GM12878 (cell line): ENCODE measurements at regions not wholly inside any gene's neighbourhood (a gene's known extent, or its start where the extent isn't known, plus 50 kb on each side); places are given as distances from the start of the nearest gene placed in this dataset.

Experiments used
- ATAC-seq: fragments of 200-7000 bp; cut with Tn5 transposase; 3 replicates; pipeline ENCODE4 v1.9.1; 2020; ENCODE audit warnings: mild to moderate bottlenecking, moderate library complexity
- BruUV-seq: library from RNA; stranded (reverse); fragments of 400-500 nt; replicated peaks from 2 replicates; lab custom pipeline; 2021; lab: Mats Ljungman, UMichigan
- CTCF ChIA-PET: fragments of 300-600 bp; sonication (Branson Sonifier 250); formaldehyde crosslinking; extraction: SDS; loops from one replicate; lab custom pipeline; 2021; ENCODE audit warnings: inconsistent platforms; lab: Yijun Ruan, JAX
- POLR2A ChIA-PET: fragments of 350-600 bp; formaldehyde crosslinking; extraction: SDS; loops from one replicate; lab custom pipeline; 2021; ENCODE audit warnings: inconsistent platforms; lab: Charles Lee
- RAD21 ChIA-PET: fragments of 300-600 bp; sonication (Branson Sonifier 250); formaldehyde crosslinking; loops from one replicate; lab custom pipeline; 2023; ENCODE audit warnings: antibody characterized with exemption; ENCODE audit not compliant: unreplicated experiment; lab: Charles Lee
- SMC1A ChIA-PET: fragments of 300-600 bp; sonication (Branson Sonifier 250); formaldehyde crosslinking; loops from one replicate; lab custom pipeline; 2023; ENCODE audit not compliant: unreplicated experiment, uncharacterized antibody; lab: Charles Lee
- DNase-seq: peaks from one replicate; pipeline ENCODE4 v3.0.0-alpha.2; 2011; ENCODE audit warnings: low read depth, low spot score
- FAIRE-seq: peaks from 3 replicates; lab custom pipeline; 2011; peaks lifted over from hg19 to GRCh38; lab: Jason Lieb, UNC
- H2AFZ ChIP-seq: 2 replicates; pipeline ENCODE4 v1.6.0; 2011; ENCODE audit warnings: low read depth, low read length, control low read depth; ENCODE audit not compliant: control insufficient read depth
- H3K27ac ChIP-seq: 2 replicates; pipeline ENCODE4 v1.5.1; 2011; ENCODE audit warnings: control low read depth; ENCODE audit not compliant: control insufficient read depth, insufficient read depth
- H3K27me3 ChIP-seq, 2 experiments: replicated peaks in 1 of 2; 2 replicates each; pipeline versions ENCODE4 v1.6.0 to v1.6.1; 2011; ENCODE audit warnings: low read length in 1 of 2; ENCODE audit not compliant: control insufficient read depth in 2 of 2, insufficient read depth in 2 of 2
- H3K36me3 ChIP-seq, 2 experiments: 2 replicates each; pipeline ENCODE4 v1.5.1; 2011; ENCODE audit warnings: low read length in 1 of 2; ENCODE audit not compliant: control insufficient read depth in 2 of 2, insufficient read depth in 2 of 2
- H3K4me1 ChIP-seq: 2 replicates; pipeline ENCODE4 v1.6.1; 2011; ENCODE audit warnings: mild to moderate bottlenecking, low read length, moderate library complexity, mixed read lengths; ENCODE audit not compliant: control insufficient read depth, insufficient read depth
- H3K4me2 ChIP-seq: 2 replicates; pipeline ENCODE4 v1.6.0; 2011; ENCODE audit warnings: control low read depth; ENCODE audit not compliant: control insufficient read depth, insufficient read depth
- H3K4me3 ChIP-seq: fragments of 200-600 bp; sonication (generic); 2 replicates; pipeline ENCODE4 v1.5.1; 2016
- H3K79me2 ChIP-seq: 2 replicates; pipeline ENCODE4 v1.6.0; 2011; ENCODE audit warnings: low read length; ENCODE audit not compliant: control insufficient read depth, insufficient read depth
- H3K9ac ChIP-seq: 2 replicates; pipeline ENCODE4 v1.8.0; 2011; ENCODE audit warnings: low read length, control low read depth, mixed read lengths; ENCODE audit not compliant: control insufficient read depth, insufficient read depth
- H3K9me3 ChIP-seq: replicated peaks from 3 replicates; pipeline ENCODE4 v1.5.1; 2011; ENCODE audit warnings: mild to moderate bottlenecking, low read length; ENCODE audit not compliant: control insufficient read depth, insufficient read depth
- H4K20me1 ChIP-seq: 2 replicates; pipeline ENCODE4 v1.6.0; 2011; ENCODE audit not compliant: control insufficient read depth, insufficient read depth
- FOXM1 ChIP-seq: IDR thresholded peaks from 2 replicates; pipeline ENCODE4 v1.6.1; 2012; ENCODE audit warnings: low read depth, mild to moderate bottlenecking, inconsistent platforms, low read length, moderate library complexity
- HDAC2 ChIP-seq: fragments of 200-600 bp; sonication (generic); IDR thresholded peaks from 2 replicates; pipeline ENCODE4 v1.6.1; 2017
- RBBP5 ChIP-seq: fragments of 200-600 bp; sonication (generic); conservative IDR thresholded peaks from 2 replicates; pipeline ENCODE4 v1.6.1; 2016
- TARDBP ChIP-seq: IDR thresholded peaks from 2 replicates; pipeline ENCODE4 v1.6.1; 2016; ENCODE audit warnings: borderline replicate concordance
- TBL1XR1 ChIP-seq: IDR thresholded peaks from 2 replicates; pipeline ENCODE4 v1.6.1; 2012; ENCODE audit warnings: low read depth, low read length, improper control_type of control experiment
- WGBS: methylation state at CpG from one replicate; pipeline ENCODE4 v1.1.6; 2016; ENCODE audit warnings: low lambda C conversion rate; ENCODE audit not compliant: insufficient replicate concordance, insufficient coverage; ENCODE audit errors: missing lambda C conversion rate; 5-methylcytosine and 5-hydroxymethylcytosine counted together
- in situ Hi-C: fragments of 300-500 bp; cut with MboI; formaldehyde crosslinking; loops from 9 replicates; pipeline ENCODE4 v1.14.3; 2018; ENCODE audit warnings: mixed read lengths
- intact Hi-C: fragments of 100-400 bp; cut with micrococcal nuclease; formaldehyde crosslinking; loops from one replicate; pipeline ENCODE4 v1.14.2; 2022; ENCODE audit not compliant: unreplicated experiment
- TF ChIP-seq, protein P1 (sequence below), 3 experiments: IDR thresholded peaks in 2 of 3; conservative IDR thresholded peaks in 1 of 3; 2 replicates each; pipeline ENCODE4 v1.5.1; 2011; ENCODE audit warnings: low read depth in 3 of 3, low read length in 3 of 3, mild to moderate bottlenecking in 3 of 3, control low read depth in 2 of 3, moderate library complexity in 2 of 3, inconsistent platforms in 1 of 3, mixed read lengths in 1 of 3; ENCODE audit not compliant: control insufficient read depth in 2 of 3, insufficient read depth in 1 of 3; ENCODE audit errors: extremely low read depth in 1 of 3
- TF ChIP-seq, protein P2 (sequence below): fragments of 450-650 bp; IDR thresholded peaks from 2 replicates; pipeline ENCODE4 v1.6.1; 2017; ENCODE audit warnings: low read depth, mild to moderate bottlenecking, moderate library complexity

DNA sequence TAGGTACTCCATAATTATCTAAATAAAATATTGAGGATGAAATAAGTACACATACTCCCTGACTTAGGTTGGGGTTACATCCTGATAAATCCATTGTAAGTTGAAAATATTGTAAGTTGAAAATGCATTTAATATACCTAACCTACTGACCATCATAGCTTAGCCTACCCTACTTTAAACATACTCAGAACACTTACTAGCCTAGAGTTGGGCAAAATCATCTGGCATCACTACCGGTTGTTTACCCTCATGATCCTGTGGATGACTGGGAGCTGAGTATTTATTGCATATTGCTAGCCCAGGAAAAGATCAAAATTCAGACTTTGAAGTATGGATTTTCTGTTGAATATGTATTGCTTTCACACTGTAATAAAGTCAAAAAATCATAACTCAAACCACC, 467.3 kb downstream of the C6orf118 start:
- FAIRE-seq = no peak
- Histone ChIP-seq H2AFZ (no peak overlapping the region), H3K4me3 (no peak overlapping the region), H3K27me3 (no peaks in the 10 kb centered on the region), H3K79me2 (no peaks in the 10 kb centered on the region), H3K9ac (no peak overlapping the region), H3K27ac (no peak overlapping the region), H3K4me1 (no peaks in the 10 kb centered on the region), H3K9me3 (no peaks in the 10 kb centered on the region), H3K36me3 (no peaks in the 10 kb centered on the region), H3K4me2 (no peak overlapping the region), H4K20me1 (no peaks in the 10 kb centered on the region)
- no peak for ATAC-seq
- intact Hi-C loops = no loop called here
- ChIA-PET CTCF (no interaction called here), POLR2A (no interaction called here), SMC1A (no interaction called here), RAD21 (no interaction called here)
- TF ChIP-seq HDAC2 (no peak), FOXM1 (no peak)
- TF ChIP-seq, protein P1, sequence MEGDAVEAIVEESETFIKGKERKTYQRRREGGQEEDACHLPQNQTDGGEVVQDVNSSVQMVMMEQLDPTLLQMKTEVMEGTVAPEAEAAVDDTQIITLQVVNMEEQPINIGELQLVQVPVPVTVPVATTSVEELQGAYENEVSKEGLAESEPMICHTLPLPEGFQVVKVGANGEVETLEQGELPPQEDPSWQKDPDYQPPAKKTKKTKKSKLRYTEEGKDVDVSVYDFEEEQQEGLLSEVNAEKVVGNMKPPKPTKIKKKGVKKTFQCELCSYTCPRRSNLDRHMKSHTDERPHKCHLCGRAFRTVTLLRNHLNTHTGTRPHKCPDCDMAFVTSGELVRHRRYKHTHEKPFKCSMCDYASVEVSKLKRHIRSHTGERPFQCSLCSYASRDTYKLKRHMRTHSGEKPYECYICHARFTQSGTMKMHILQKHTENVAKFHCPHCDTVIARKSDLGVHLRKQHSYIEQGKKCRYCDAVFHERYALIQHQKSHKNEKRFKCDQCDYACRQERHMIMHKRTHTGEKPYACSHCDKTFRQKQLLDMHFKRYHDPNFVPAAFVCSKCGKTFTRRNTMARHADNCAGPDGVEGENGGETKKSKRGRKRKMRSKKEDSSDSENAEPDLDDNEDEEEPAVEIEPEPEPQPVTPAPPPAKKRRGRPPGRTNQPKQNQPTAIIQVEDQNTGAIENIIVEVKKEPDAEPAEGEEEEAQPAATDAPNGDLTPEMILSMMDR (IDR thresholded peaks at IDR 0.05 in 2 of 3, conservative IDR thresholded peaks at IDR 0.05 in 1 of 3; ENCODE audit: control insufficient read depth in 2 of 3, extremely low read depth in 1 of 3, insufficient read depth in 1 of 3, low read depth in 3 of 3, low read length in 3 of 3) = no peak
- in situ Hi-C loops = no loop called here
- no peak for DNase-seq
- no TSS peak for BruUV-seq
- WGBS = 26% methylated on average over 1 of the region's 1 CpG

DNA sequence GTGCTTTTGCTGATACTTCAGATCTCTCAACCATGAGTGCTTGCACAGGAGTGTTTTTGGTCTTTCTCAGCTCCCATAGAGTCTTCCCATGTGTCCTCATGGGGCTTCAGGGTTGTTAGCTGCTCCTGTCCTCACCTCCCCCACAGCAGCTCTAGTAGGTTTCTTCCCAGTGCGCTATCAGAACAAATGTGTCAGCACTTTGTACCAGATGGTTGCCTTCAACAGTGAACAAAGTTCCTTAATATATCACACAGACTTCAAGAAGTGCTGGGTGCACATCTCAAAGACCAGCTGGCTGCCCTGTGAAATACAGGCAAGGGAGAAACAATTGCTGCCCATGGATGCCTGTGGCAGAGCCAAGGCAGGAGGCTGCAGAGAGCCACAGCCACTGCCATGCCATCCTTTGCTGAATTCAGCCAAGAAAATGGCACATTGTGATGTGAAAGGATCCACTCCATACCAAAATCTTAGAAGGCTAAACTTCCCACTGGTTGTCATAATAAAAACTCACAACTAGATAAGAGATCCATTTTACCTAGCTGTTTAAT, 471.3 kb downstream of the C6orf118 start:
- Histone ChIP-seq H3K27ac (no peak overlapping the region), H3K9me3 (no peaks in the 10 kb centered on the region), H3K4me3 (no peak overlapping the region), H3K4me2 (no peak overlapping the region), H4K20me1 (no peaks in the 10 kb centered on the region), H2AFZ (no peak overlapping the region), H3K9ac (no peak overlapping the region), H3K36me3 (no peaks in the 10 kb centered on the region), H3K79me2 (no peaks in the 10 kb centered on the region), H3K27me3 (no peaks in the 10 kb centered on the region), H3K4me1 (no peaks in the 10 kb centered on the region)
- BruUV-seq = no TSS peak
- WGBS = 41% methylated on average over 1 of the region's 1 CpG
- ChIA-PET SMC1A (no interaction called here), RAD21 (no interaction called here), POLR2A (no interaction called here), CTCF (interaction anchor here (0.7 kb wide), 1 partner anchor 14 kb away, joined by 3 read pairs; no protein-coding TSS in a partner anchor)
- in situ Hi-C loops (no loop called here), intact Hi-C loops (no loop called here)
- TF ChIP-seq RBBP5 (no peak), TBL1XR1 (no peak), TARDBP (no peak)
- TF ChIP-seq, protein P2, sequence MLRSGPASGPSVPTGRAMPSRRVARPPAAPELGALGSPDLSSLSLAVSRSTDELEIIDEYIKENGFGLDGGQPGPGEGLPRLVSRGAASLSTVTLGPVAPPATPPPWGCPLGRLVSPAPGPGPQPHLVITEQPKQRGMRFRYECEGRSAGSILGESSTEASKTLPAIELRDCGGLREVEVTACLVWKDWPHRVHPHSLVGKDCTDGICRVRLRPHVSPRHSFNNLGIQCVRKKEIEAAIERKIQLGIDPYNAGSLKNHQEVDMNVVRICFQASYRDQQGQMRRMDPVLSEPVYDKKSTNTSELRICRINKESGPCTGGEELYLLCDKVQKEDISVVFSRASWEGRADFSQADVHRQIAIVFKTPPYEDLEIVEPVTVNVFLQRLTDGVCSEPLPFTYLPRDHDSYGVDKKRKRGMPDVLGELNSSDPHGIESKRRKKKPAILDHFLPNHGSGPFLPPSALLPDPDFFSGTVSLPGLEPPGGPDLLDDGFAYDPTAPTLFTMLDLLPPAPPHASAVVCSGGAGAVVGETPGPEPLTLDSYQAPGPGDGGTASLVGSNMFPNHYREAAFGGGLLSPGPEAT = no peak
- ATAC-seq (no peak), DNase-seq (no peak), FAIRE-seq (no peak)
